GM13977 (cell line): ENCODE measurements at regions not wholly inside any gene's neighbourhood (a gene's known extent, or its start where the extent isn't known, plus 50 kb on each side); places are given as distances from the start of the nearest gene placed in this dataset.

Experiments used
- DNase-seq: peaks from one replicate; pipeline ENCODE4 v3.0.0; 2012; ENCODE audit warnings: low spot score
- in situ Hi-C: fragments of 300-500 bp; cut with MboI; formaldehyde crosslinking; loops from one replicate; pipeline ENCODE4 v1.12.0; 2022; ENCODE audit warnings: low sequenced_read_pairs, low pct_unique_long_range_greater_than_20kb, mixed read lengths, inconsistent platforms; ENCODE audit not compliant: unreplicated experiment
- TF ChIP-seq, protein P1 (sequence below): IDR thresholded peaks from 2 replicates; pipeline ENCODE4 v1.5.1; 2012; ENCODE audit warnings: mild to moderate bottlenecking, control low read depth; ENCODE audit not compliant: insufficient read depth; ENCODE audit errors: extremely low read depth, missing control alignments

DNA sequence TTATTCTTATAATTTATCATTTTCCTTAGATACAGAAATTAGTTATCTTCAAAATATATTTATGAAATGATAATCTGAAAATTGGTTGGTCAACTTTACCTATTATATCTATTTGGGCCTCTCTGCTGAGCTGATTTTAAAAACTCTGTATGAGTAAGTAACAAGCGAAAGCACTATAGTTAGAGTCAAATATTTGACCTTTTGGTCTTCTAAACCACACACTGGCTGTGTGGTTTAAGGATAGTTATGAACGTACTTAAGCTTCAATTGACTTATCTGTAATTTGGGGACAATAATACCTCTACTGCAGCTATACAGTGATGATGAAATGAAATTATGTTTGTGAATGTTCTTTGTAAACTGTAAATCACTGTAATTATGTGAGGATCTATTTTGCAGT, 763.9 kb upstream of the GRM7 start:
- in situ Hi-C loops = no loop called here

DNA sequence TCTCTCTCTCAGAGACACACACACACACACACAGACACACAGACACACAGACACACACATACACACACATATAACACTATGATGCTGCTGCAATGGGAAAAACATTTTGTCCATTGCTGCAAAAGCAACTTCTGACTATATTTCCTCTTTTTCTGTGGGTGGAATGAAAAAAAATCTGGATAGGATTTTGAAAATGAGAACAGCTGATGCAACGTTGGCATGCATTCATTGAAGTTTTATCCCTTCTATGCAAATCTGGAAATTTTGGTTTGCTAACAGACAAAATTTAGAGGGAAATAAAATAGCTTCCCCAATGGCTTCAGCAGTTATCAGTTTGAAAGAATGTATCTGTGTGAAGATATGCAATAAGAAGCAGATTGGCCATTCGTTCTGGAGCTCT, 763.4 kb upstream of the GRM7 start:
- in situ Hi-C loops = no loop called here
- TF ChIP-seq, protein P1, sequence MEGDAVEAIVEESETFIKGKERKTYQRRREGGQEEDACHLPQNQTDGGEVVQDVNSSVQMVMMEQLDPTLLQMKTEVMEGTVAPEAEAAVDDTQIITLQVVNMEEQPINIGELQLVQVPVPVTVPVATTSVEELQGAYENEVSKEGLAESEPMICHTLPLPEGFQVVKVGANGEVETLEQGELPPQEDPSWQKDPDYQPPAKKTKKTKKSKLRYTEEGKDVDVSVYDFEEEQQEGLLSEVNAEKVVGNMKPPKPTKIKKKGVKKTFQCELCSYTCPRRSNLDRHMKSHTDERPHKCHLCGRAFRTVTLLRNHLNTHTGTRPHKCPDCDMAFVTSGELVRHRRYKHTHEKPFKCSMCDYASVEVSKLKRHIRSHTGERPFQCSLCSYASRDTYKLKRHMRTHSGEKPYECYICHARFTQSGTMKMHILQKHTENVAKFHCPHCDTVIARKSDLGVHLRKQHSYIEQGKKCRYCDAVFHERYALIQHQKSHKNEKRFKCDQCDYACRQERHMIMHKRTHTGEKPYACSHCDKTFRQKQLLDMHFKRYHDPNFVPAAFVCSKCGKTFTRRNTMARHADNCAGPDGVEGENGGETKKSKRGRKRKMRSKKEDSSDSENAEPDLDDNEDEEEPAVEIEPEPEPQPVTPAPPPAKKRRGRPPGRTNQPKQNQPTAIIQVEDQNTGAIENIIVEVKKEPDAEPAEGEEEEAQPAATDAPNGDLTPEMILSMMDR = no peak
- DNase-seq = no peak

More for the DNA sequence above, 763.9 kb upstream of the GRM7 start:
- TF ChIP-seq, protein P1 = no peak
- no peak for DNase-seq

DNA sequence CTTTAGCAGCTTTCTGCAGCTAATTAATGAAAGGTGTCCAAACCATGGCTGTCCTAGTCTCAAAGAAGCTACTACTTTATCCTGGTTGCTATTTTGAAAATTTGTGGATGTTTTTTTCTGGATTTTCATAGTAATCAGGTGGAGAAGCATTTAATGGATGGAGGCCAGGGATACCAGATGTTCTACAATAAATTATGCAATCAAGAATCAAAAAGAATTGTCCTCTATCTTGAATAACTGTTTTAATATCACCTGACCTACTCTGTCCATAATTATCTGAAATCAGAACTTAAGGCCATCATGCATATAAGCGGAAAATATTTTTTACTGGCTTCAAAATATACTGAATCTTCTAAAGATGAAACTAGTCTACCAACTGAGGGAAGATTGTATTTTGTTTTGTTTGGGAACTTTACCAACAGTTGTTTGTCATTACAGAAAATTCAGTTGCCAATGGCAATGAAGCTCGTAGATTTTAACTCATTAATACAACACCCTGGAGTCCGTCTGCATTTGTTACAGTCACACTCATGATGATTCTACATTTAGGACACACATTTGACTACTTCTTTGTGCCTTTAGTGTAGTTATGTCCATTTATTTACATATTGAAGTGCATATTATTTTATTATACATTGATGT, 762.3 kb upstream of the GRM7 start:
- TF ChIP-seq, protein P1 = no peak
- in situ Hi-C loops = no loop called here
- no peak for DNase-seq

DNA sequence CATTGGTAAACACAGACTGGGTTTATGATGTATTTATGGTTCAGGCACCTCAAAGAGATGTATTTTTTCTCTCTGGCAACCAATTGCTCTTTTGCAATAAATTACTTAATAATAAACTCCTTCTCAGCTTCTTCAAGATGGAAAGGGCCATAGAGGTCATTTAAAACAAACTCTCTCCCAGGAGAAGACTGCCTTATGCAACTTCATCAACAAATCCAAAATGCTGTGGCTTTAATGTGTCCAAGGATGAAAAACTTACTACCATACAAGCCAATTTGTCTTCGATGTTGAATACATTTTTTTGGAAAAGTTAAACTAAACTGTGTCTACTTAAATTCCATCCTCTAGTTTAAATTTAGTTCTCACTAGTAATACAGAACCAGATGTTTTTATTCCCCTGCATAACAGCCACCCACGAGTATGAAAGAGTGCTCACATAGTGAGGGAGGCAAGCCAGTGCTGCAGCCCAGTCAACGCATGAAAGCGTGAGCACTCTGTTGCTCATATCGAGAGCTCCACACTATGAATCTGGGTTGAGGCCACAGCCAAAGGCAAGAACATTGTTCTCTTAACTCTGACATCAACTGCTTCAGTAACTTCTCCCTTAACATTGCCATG, 761.3 kb upstream of the GRM7 start:
- TF ChIP-seq, protein P1 = no peak
- in situ Hi-C loops = no loop called here

DNA sequence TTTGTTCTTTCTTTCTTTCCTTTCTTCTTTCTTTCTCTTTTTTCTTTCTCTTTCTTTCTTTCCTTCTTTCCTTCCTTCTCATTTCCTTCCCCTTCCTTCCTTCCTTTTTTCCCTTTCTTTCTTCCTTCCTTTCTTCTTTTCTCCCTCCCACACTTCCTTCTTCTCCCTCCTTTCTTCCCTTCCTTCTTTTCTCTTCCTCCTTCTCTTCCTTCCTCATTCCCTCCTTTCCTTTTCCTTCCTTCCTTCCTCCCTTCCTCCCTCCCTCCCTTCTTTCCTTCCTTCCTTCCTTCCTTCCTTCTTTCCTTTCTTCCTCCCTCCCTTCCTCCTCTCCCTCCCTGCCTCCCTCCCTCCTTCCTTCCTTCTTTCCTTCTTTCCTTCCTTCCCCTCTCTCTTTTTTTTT, 755.7 kb upstream of the GRM7 start:
- in situ Hi-C loops = no loop called here
- TF ChIP-seq, protein P1 = no peak
- no peak for DNase-seq

More for the DNA sequence above, 761.3 kb upstream of the GRM7 start:
- no peak for DNase-seq

DNA sequence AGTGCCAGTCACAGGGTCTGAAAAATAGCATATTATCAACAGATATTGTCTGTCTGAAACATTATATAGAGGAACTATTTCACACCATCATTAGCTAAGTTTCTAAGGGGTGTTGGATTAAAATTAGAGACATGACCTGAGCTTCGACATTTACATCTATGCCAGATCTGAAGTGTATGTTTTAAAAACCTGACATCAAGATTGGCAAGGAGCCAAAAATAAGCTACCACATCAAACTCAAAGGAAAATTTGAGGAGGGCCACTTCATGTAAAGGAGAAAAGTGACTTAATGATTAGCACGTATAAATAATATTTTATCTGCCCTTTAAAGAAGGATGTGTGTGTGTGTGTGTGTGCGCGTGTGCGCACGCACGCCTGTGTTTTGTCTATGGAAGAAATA, 752.0 kb upstream of the GRM7 start:
- in situ Hi-C loops = no loop called here
- no peak for DNase-seq
- TF ChIP-seq, protein P1 = no peak
